GM12878 (cell line): ENCODE measurements at regions not wholly inside any gene's neighbourhood (a gene's known extent, or its start where the extent isn't known, plus 50 kb on each side); places are given as distances from the start of the nearest gene placed in this dataset.

Experiments
- BHLHE40 ChIP-seq, 2 experiments: fragments of 450-650 bp in 1 of 2; IDR thresholded peaks; 2 replicates each; pipeline ENCODE4 v1.6.1; 2011 to 2017; ENCODE audit warnings: low read depth in 2 of 2, borderline replicate concordance in 1 of 2, improper control_type of control experiment in 1 of 2, low read length in 1 of 2, mild to moderate bottlenecking in 1 of 2
- CREB1 ChIP-seq: IDR thresholded peaks from 2 replicates; pipeline ENCODE4 v1.6.1; 2012; ENCODE audit warnings: low read depth, mild to moderate bottlenecking, inconsistent platforms
- CTCF ChIP-seq, 3 experiments: IDR thresholded peaks in 2 of 3; conservative IDR thresholded peaks in 1 of 3; 2 replicates each; pipeline ENCODE4 v1.5.1; 2011; ENCODE audit warnings: low read depth in 3 of 3, low read length in 3 of 3, mild to moderate bottlenecking in 3 of 3, control low read depth in 2 of 3, moderate library complexity in 2 of 3, inconsistent platforms in 1 of 3, mixed read lengths in 1 of 3; ENCODE audit not compliant: control insufficient read depth in 2 of 3, insufficient read depth in 1 of 3; ENCODE audit errors: extremely low read depth in 1 of 3
- EZH2 ChIP-seq: IDR thresholded peaks from 2 replicates; pipeline ENCODE4 v1.6.1; 2012; ENCODE audit warnings: low read depth, mild to moderate bottlenecking, control low read depth, inconsistent platforms, low read length, borderline replicate concordance; ENCODE audit not compliant: control insufficient read depth
- MAX ChIP-seq: IDR thresholded peaks from 2 replicates; pipeline ENCODE4 v1.6.1; 2012; ENCODE audit warnings: low read depth, low read length, improper control_type of control experiment
- POLR2A ChIP-seq: IDR thresholded peaks from 2 replicates; pipeline ENCODE4 v1.6.1; 2011; ENCODE audit warnings: low read depth, mild to moderate bottlenecking, low read length
- POLR2AphosphoS5 ChIP-seq: IDR thresholded peaks from 2 replicates; pipeline ENCODE4 v1.6.1; 2011; ENCODE audit warnings: mild to moderate bottlenecking, low read length, inconsistent platforms
- RCOR1 ChIP-seq: conservative IDR thresholded peaks from 2 replicates; pipeline ENCODE4 v1.6.1; 2012; ENCODE audit warnings: low read depth, low read length, improper control_type of control experiment
- RFX5 ChIP-seq: IDR thresholded peaks from 2 replicates; pipeline ENCODE4 v1.6.1; 2011; ENCODE audit warnings: low read depth, low read length, improper control_type of control experiment
- ZBTB33 ChIP-seq: fragments of 450-650 bp; IDR thresholded peaks from 2 replicates; pipeline ENCODE4 v1.6.1; 2017; ENCODE audit warnings: mild to moderate bottlenecking
- TF ChIP-seq, protein P1 (sequence below): fragments of 450-650 bp; IDR thresholded peaks from 2 replicates; pipeline ENCODE4 v1.6.1; 2017; ENCODE audit warnings: antibody characterized with exemption, mild to moderate bottlenecking, moderate library complexity

DNA sequence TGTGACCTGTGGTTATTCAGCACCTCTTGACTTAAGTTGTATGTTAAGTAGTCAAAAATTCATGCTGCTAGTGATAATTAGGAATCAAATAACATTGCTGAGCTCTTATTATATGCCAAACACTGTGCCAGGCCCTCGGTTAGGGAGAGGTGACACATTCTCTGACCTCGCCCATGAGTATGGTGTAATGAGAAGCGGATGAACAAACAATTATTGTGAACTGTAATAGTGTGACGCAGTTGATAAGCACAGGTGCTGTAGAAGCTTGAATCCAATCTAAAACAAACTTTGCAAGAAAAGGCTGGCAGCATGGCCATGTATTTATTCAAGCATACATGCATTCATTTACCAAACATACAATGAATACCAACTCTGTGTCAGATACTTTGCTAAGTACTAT is 303.5 kb upstream of the HS3ST1 start:
- TF ChIP-seq EZH2 (no peak), BHLHE40 (IDR thresholded peaks at IDR 0.05; ENCODE audit: borderline replicate concordance in 1 of 2, low read depth in 2 of 2, low read length in 1 of 2) (no peak), CTCF (IDR thresholded peaks at IDR 0.05 in 2 of 3, conservative IDR thresholded peaks at IDR 0.05 in 1 of 3; ENCODE audit: control insufficient read depth in 2 of 3, extremely low read depth in 1 of 3, insufficient read depth in 1 of 3, low read depth in 3 of 3, low read length in 3 of 3) (no peak), POLR2AphosphoS5 (no peak), POLR2A (no peak), CREB1 (no peak), MAX (no peak), RFX5 (no peak), RCOR1 (no peak), ZBTB33 (no peak)
- TF ChIP-seq, protein P1, sequence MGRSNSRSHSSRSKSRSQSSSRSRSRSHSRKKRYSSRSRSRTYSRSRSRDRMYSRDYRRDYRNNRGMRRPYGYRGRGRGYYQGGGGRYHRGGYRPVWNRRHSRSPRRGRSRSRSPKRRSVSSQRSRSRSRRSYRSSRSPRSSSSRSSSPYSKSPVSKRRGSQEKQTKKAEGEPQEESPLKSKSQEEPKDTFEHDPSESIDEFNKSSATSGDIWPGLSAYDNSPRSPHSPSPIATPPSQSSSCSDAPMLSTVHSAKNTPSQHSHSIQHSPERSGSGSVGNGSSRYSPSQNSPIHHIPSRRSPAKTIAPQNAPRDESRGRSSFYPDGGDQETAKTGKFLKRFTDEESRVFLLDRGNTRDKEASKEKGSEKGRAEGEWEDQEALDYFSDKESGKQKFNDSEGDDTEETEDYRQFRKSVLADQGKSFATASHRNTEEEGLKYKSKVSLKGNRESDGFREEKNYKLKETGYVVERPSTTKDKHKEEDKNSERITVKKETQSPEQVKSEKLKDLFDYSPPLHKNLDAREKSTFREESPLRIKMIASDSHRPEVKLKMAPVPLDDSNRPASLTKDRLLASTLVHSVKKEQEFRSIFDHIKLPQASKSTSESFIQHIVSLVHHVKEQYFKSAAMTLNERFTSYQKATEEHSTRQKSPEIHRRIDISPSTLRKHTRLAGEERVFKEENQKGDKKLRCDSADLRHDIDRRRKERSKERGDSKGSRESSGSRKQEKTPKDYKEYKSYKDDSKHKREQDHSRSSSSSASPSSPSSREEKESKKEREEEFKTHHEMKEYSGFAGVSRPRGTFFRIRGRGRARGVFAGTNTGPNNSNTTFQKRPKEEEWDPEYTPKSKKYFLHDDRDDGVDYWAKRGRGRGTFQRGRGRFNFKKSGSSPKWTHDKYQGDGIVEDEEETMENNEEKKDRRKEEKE = no peak
